Stimulated activated CD4-positive, alpha-beta T cell treated with anti-CD3 and anti-CD28 coated beads, TNF-alpha, amount 100 ng/mL, for 4 hours (primary cell): ENCODE measurements at regions not wholly inside any gene's neighbourhood (a gene's known extent, or its start where the extent isn't known, plus 50 kb on each side); places are given as distances from the start of the nearest gene placed in this dataset.
"Not testable (repeated sequence)": the region's sequence is repeated elsewhere in the genome, so short reads cannot be mapped to it uniquely, and the experiment has no call there.

ENCODE experiments used
- DNase-seq, 3 experiments: peaks; one replicate each; pipeline ENCODE4 v3.0.0-alpha.2; 2020; ENCODE audit warnings: low read depth in 3 of 3

- DNase-seq, result no peak
These were observed 67.3 kb upstream of the RASGRF1 start for GRCh38 chr15:79157631-79158592.

DNA sequence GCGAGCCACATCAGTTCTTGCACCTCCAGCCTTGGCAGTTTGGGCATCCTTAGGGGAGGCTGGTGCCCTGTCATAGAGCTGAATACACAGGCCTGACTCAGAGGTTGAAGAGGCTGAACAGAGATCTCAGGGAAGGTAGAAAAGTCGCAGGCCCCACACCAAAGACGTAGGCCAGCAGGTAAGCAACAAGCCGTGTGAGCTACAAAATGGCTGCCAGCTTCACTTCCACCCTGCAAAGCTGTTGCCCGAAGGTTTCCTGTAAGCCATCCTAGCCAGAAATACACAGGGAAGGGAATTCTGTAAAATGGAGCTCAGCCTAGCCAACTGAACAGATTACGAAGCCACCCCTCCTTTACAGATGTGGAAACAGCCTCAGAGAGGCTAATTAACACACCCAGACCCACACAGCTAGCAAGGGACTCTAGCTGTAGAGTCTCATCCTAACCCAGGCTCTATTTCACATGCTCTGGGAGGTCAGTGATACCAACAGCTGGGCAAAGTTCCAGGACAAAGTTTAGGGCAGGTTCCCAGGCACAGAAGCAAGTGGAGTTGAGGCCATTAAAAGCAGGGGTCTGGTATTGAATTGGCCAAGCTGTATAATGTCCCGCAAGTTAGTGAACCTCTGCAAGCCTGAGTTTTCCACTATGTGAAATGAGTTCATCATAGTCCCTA, 66.3 kb upstream of the RASGRF1 start:
- DNase-seq, result no peak

GRCh38 chr15:79154483-79155135, 64.0 kb upstream of the RASGRF1 start:
- DNase-seq, result no peak

GRCh38 chr15:79144290-79144689, 53.7 kb upstream of the RASGRF1 start:
- not testable (repeated sequence) for DNase-seq

DNA sequence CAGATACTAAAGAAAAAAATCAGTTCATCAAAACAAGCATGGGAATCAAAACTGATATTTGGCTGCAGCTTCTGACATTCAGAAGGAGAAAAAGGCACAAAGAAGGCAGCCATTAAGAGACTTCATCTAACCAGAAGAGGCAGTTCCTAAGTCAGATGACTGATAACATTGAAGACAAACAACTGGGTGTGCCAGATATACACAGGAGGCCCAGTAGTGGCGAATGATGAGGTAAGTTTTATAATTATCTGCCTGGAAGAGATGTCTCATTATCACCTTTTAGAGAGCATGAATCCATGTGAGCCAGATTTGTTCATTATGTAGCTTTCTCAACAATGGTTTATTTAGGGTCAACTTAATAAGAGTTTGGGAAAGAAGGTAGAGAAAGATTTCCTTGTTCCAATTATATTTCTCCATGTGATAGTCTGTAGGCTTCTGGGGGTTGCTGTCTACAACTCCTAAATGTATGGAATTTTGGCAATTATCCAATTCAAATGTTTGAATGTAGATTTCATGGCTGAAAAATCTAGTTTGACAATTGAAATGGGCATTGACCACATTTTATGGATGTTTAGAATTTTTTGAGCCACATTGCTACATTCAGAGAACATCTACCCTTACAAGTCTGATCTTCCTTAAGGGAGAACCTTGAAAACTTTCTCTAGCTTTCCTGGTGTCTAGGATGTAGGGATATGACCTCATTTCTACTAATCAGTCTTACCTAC, 50.4 kb upstream of the RASGRF1 start:
- DNase-seq, result no peak
